ENCODE measurements at regions not wholly inside any gene's neighbourhood (a gene's known extent, or its start where the extent isn't known, plus 50 kb on each side); places are given as distances from the start of the nearest gene placed in this dataset.
A peak's percentile ranks its signal among the peaks of the same experiment; 100 is the strongest.

- no peaks in the 10 kb centered on the region for H3K36me3 Mint-ChIP-seq (ENCODE audit: low read depth)
- H3K4me3 Mint-ChIP-seq = no peak overlapping the region
- H3K9me3 Mint-ChIP-seq = no peaks in the 10 kb centered on the region
- no peak overlapping the region for H3K27ac Mint-ChIP-seq
- no peaks in the 10 kb centered on the region for H3K4me1 Mint-ChIP-seq
- H3K27me3 Mint-ChIP-seq (ENCODE audit: low read depth) = peaks cover 3% of the 10 kb centered on the region
- TF ChIP-seq CTCF (IDR thresholded peaks at IDR 0.05; ENCODE audit: unreplicated experiment in 3 of 3) = no peak
These were observed 120.3 kb upstream of the UXS1 start for GRCh38 chr2:106314444-106314843.

- H3K27me3 Mint-ChIP-seq (ENCODE audit: low read depth) = peaks cover 3% of the 10 kb centered on the region
- H3K4me1 Mint-ChIP-seq = no peaks in the 10 kb centered on the region
- no peaks in the 10 kb centered on the region for H3K36me3 Mint-ChIP-seq (ENCODE audit: low read depth)
- H3K9me3 Mint-ChIP-seq = peaks cover 3% of the 10 kb centered on the region
- no peak overlapping the region for H3K4me3 Mint-ChIP-seq
- H3K27ac Mint-ChIP-seq = peak overlapping the region in 2 of 3 experiments; percentile 56 to 70
- TF ChIP-seq CTCF (IDR thresholded peaks at IDR 0.05; ENCODE audit: unreplicated experiment in 3 of 3) = no peak
These were observed 116.9 kb upstream of the UXS1 start for GRCh38 chr2:106311041-106311370.

- no peak overlapping the region for H3K27ac Mint-ChIP-seq
- no peaks in the 10 kb centered on the region for H3K27me3 Mint-ChIP-seq (ENCODE audit: low read depth)
- no peak for TF ChIP-seq CTCF (IDR thresholded peaks at IDR 0.05; ENCODE audit: unreplicated experiment in 3 of 3)
- H3K9me3 Mint-ChIP-seq = peaks cover 11% of the 10 kb centered on the region
- H3K36me3 Mint-ChIP-seq (ENCODE audit: low read depth) = no peaks in the 10 kb centered on the region
- H3K4me1 Mint-ChIP-seq = no peaks in the 10 kb centered on the region
- H3K4me3 Mint-ChIP-seq = no peak overlapping the region
These were observed 113.8 kb upstream of the UXS1 start for GRCh38 chr2:106307860-106308259.

- Mint-ChIP-seq H3K4me3 (no peak overlapping the region), H3K27me3 (ENCODE audit: low read depth) (no peaks in the 10 kb centered on the region), H3K36me3 (ENCODE audit: low read depth) (no peaks in the 10 kb centered on the region), H3K9me3 (peaks cover 11% of the 10 kb centered on the region), H3K27ac (no peak overlapping the region), H3K4me1 (no peaks in the 10 kb centered on the region)
- no peak for TF ChIP-seq CTCF (IDR thresholded peaks at IDR 0.05; ENCODE audit: unreplicated experiment in 3 of 3)
These were observed 112.3 kb upstream of the UXS1 start for GRCh38 chr2:106306387-106306786.

GRCh38 chr2:106304612-106305184 is 110.6 kb upstream of the UXS1 start:
- no peak overlapping the region for H3K27ac Mint-ChIP-seq
- H3K9me3 Mint-ChIP-seq = peaks cover 11% of the 10 kb centered on the region
- no peak for TF ChIP-seq CTCF (IDR thresholded peaks at IDR 0.05; ENCODE audit: unreplicated experiment in 3 of 3)
- H3K4me1 Mint-ChIP-seq = no peaks in the 10 kb centered on the region
- no peak overlapping the region for H3K4me3 Mint-ChIP-seq
- peaks cover 9% of the 10 kb centered on the region for H3K27me3 Mint-ChIP-seq (ENCODE audit: low read depth)
- no peaks in the 10 kb centered on the region for H3K36me3 Mint-ChIP-seq (ENCODE audit: low read depth)

GRCh38 chr2:106299696-106300095 is 105.6 kb upstream of the UXS1 start:
- Mint-ChIP-seq H3K9me3 (peaks cover 3% of the 10 kb centered on the region), H3K4me3 (no peak overlapping the region), H3K36me3 (ENCODE audit: low read depth) (no peaks in the 10 kb centered on the region), H3K27ac (no peak overlapping the region), H3K27me3 (ENCODE audit: low read depth) (peaks cover 9% of the 10 kb centered on the region), H3K4me1 (no peaks in the 10 kb centered on the region)
- no peak for TF ChIP-seq CTCF (IDR thresholded peaks at IDR 0.05; ENCODE audit: unreplicated experiment in 3 of 3)

All from nephron (organoid).